ENCODE measurements at regions not wholly inside any gene's neighbourhood (a gene's known extent, or its start where the extent isn't known, plus 50 kb on each side); places are given as distances from the start of the nearest gene placed in this dataset.

DNA sequence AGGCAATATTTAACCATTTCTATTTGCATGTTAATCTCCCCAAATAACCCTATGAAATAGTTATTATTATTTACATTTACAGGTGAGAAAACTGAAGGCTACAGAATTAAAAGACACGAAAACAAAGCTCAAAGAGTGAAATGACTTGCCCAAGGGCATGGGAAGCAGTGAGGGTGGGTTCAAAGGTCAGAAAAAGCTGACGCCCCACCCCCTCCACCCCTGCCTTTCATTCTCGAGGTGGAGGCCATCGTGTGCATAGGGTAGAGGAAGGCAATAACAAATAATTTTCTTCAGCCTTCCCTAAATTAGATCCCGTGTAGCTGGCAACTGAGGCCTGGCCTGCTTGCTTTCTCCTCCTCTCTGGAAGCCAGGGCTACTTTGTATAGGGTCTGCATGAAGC lies 56.1 kb upstream of the RBFOX2 start:
- no peak for TF ChIP-seq POLR2A (IDR thresholded peaks at IDR 0.05)
- TF ChIP-seq, protein P1, sequence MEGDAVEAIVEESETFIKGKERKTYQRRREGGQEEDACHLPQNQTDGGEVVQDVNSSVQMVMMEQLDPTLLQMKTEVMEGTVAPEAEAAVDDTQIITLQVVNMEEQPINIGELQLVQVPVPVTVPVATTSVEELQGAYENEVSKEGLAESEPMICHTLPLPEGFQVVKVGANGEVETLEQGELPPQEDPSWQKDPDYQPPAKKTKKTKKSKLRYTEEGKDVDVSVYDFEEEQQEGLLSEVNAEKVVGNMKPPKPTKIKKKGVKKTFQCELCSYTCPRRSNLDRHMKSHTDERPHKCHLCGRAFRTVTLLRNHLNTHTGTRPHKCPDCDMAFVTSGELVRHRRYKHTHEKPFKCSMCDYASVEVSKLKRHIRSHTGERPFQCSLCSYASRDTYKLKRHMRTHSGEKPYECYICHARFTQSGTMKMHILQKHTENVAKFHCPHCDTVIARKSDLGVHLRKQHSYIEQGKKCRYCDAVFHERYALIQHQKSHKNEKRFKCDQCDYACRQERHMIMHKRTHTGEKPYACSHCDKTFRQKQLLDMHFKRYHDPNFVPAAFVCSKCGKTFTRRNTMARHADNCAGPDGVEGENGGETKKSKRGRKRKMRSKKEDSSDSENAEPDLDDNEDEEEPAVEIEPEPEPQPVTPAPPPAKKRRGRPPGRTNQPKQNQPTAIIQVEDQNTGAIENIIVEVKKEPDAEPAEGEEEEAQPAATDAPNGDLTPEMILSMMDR (IDR thresholded peaks at IDR 0.05): no peak

Data from stomach (tissue), 4 donors.